Smooth muscle cell (in vitro differentiated cells): ENCODE measurements at regions not wholly inside any gene's neighbourhood (a gene's known extent, or its start where the extent isn't known, plus 50 kb on each side); places are given as distances from the start of the nearest gene placed in this dataset.
"Not testable (repeated sequence)": the region's sequence is repeated elsewhere in the genome, so short reads cannot be mapped to it uniquely, and the experiment has no call there.

Experiments
- DNase-seq: peaks from one replicate; lab custom pipeline; 2025; ENCODE audit not compliant: unreplicated experiment; lab: John Stamatoyannopoulos, UW
- H2AFZ ChIP-seq: fragments of 200-600 bp; sonication (generic); 2 replicates; pipeline ENCODE4 v1.6.0; 2016; ENCODE audit warnings: antibody characterized with exemption, low read depth, mild to moderate bottlenecking
- H3F3A ChIP-seq: fragments of 200-600 bp; sonication (generic); 2 replicates; pipeline ENCODE4 v1.6.0; 2017; ENCODE audit warnings: antibody characterized with exemption, low read depth
- H3K27ac ChIP-seq: fragments of 200-600 bp; sonication (generic); 2 replicates; pipeline ENCODE4 v1.5.1; 2016; ENCODE audit warnings: low read depth, mild to moderate bottlenecking
- H3K27me3 ChIP-seq: fragments of 200-600 bp; sonication (generic); 2 replicates; pipeline ENCODE4 v1.6.1; 2016; ENCODE audit warnings: low read depth, mild to moderate bottlenecking
- H3K36me3 ChIP-seq: fragments of 200-600 bp; sonication (generic); 2 replicates; pipeline ENCODE4 v1.5.1; 2016; ENCODE audit warnings: low read depth
- H3K4me1 ChIP-seq: fragments of 200-600 bp; sonication (generic); 2 replicates; pipeline ENCODE4 v1.5.1; 2016; ENCODE audit warnings: low read depth
- H3K4me2 ChIP-seq: fragments of 200-600 bp; sonication (generic); 2 replicates; pipeline ENCODE4 v1.6.0; 2016; ENCODE audit warnings: mild to moderate bottlenecking
- H3K4me3 ChIP-seq: fragments of 200-600 bp; sonication (generic); 2 replicates; pipeline ENCODE4 v1.5.1; 2016; ENCODE audit warnings: mild to moderate bottlenecking
- H3K79me2 ChIP-seq: fragments of 200-600 bp; sonication (generic); 2 replicates; pipeline ENCODE4 v1.6.0; 2016; ENCODE audit warnings: low read depth, mild to moderate bottlenecking
- H3K9ac ChIP-seq: fragments of 200-600 bp; sonication (generic); 2 replicates; pipeline ENCODE4 v1.6.0; 2016; ENCODE audit warnings: low read depth
- H3K9me3 ChIP-seq: fragments of 200-600 bp; sonication (generic); replicated peaks from 2 replicates; pipeline ENCODE4 v1.5.1; 2016; ENCODE audit warnings: low read depth
- H4K20me1 ChIP-seq: fragments of 200-600 bp; sonication (generic); 2 replicates; pipeline ENCODE4 v1.6.0; 2016; ENCODE audit warnings: low read depth
- CTCF ChIP-seq: fragments of 200-600 bp; sonication (generic); IDR thresholded peaks from 2 replicates; pipeline ENCODE4 v1.5.1; 2017; ENCODE audit warnings: borderline replicate concordance, mild to moderate bottlenecking, antibody characterized with exemption; ENCODE audit not compliant: insufficient read depth, poor library complexity, severe bottlenecking
- WGBS: methylation state at CpG from one replicate; pipeline ENCODE4 v1.1.7; 2016; ENCODE audit warnings: low lambda C conversion rate; 5-methylcytosine and 5-hydroxymethylcytosine counted together

- TF ChIP-seq CTCF = no peak
- Histone ChIP-seq H3F3A (no peaks in the 10 kb centered on the region), H4K20me1 (no peaks in the 10 kb centered on the region), H3K27me3 (no peaks in the 10 kb centered on the region), H3K4me3 (no peak overlapping the region), H3K4me2 (no peak overlapping the region), H3K9ac (no peak overlapping the region), H3K79me2 (no peaks in the 10 kb centered on the region), H2AFZ (no peak overlapping the region), H3K27ac (no peak overlapping the region), H3K36me3 (no peaks in the 10 kb centered on the region), H3K4me1 (no peaks in the 10 kb centered on the region), H3K9me3 (no peaks in the 10 kb centered on the region)
- WGBS = 53% methylated on average over 2 of the region's 2 CpGs
- no peak for DNase-seq
Measured at GRCh38 chr21:21860888-21861287, 862.7 kb downstream of the NCAM2 start.

GRCh38 chr21:21864321-21864840 lies 866.2 kb downstream of the NCAM2 start:
- Histone ChIP-seq H3K9ac (no peak overlapping the region), H3K27ac (no peak overlapping the region), H3K27me3 (no peaks in the 10 kb centered on the region), H4K20me1 (no peaks in the 10 kb centered on the region), H3K4me1 (no peaks in the 10 kb centered on the region), H3K36me3 (no peaks in the 10 kb centered on the region), H3K79me2 (no peaks in the 10 kb centered on the region), H3F3A (no peaks in the 10 kb centered on the region), H3K4me3 (no peak overlapping the region), H2AFZ (no peak overlapping the region), H3K9me3 (no peaks in the 10 kb centered on the region), H3K4me2 (no peak overlapping the region)
- WGBS = 69% methylated on average over 4 of the region's 4 CpGs
- DNase-seq = no peak
- no peak for TF ChIP-seq CTCF

- Histone ChIP-seq H3K27me3 (no peaks in the 10 kb centered on the region), H3K4me2 (no peak overlapping the region), H3K79me2 (no peaks in the 10 kb centered on the region), H4K20me1 (no peaks in the 10 kb centered on the region), H3K27ac (peak overlapping the region; percentile 72), H3K36me3 (no peaks in the 10 kb centered on the region), H3K9ac (no peak overlapping the region), H3K9me3 (no peaks in the 10 kb centered on the region), H3K4me3 (no peak overlapping the region), H3K4me1 (no peaks in the 10 kb centered on the region), H2AFZ (no peak overlapping the region), H3F3A (no peaks in the 10 kb centered on the region)
- 67% methylated on average over 2 of the region's 2 CpGs for WGBS
- TF ChIP-seq CTCF = no peak
- no peak for DNase-seq
Measured at GRCh38 chr21:21897275-21897883, 899.2 kb downstream of the NCAM2 start.

- no peak for TF ChIP-seq CTCF
- no peak for DNase-seq
- no peak overlapping the region for H3K27ac ChIP-seq
- 83% methylated on average over 1 of the region's 1 CpG for WGBS
- H3F3A ChIP-seq = no peaks in the 10 kb centered on the region
- no peaks in the 10 kb centered on the region for H3K4me1 ChIP-seq
- H3K4me3 ChIP-seq = no peak overlapping the region
- H2AFZ ChIP-seq = no peak overlapping the region
- H3K27me3 ChIP-seq = no peaks in the 10 kb centered on the region
- H3K36me3 ChIP-seq = no peaks in the 10 kb centered on the region
- H3K9ac ChIP-seq = no peak overlapping the region
- H3K4me2 ChIP-seq = no peak overlapping the region
- H3K9me3 ChIP-seq = no peaks in the 10 kb centered on the region
- H4K20me1 ChIP-seq = no peaks in the 10 kb centered on the region
- no peaks in the 10 kb centered on the region for H3K79me2 ChIP-seq
Measured at GRCh38 chr21:21898801-21899200, 900.6 kb downstream of the NCAM2 start.

- DNase-seq, H4K20me1 ChIP-seq, H3K36me3 ChIP-seq, H3F3A ChIP-seq, H3K79me2 ChIP-seq, H3K9ac ChIP-seq, H3K4me2 ChIP-seq, H3K4me1 ChIP-seq, H3K27me3 ChIP-seq, H3K4me3 ChIP-seq, H3K9me3 ChIP-seq, H2AFZ ChIP-seq, H3K27ac ChIP-seq: not testable (repeated sequence)
- WGBS = 89% methylated on average over 12 of the region's 28 CpGs
Measured at GRCh38 chr21:21902416-21902815, 904.2 kb downstream of the NCAM2 start.
